ENCODE measurements at regions not wholly inside any gene's neighbourhood (a gene's known extent, or its start where the extent isn't known, plus 50 kb on each side); places are given as distances from the start of the nearest gene placed in this dataset.
"Not testable (repeated sequence)": the region's sequence is repeated elsewhere in the genome, so short reads cannot be mapped to it uniquely, and the experiment has no call there.

GRCh38 chr7:104264285-104264684 lies 56.5 kb upstream of the ORC5 start:
- DNase-seq, result peak in 2 of 3 donors; percentile 10 to 13

- peak in 2 of 3 donors; percentile 5 to 33 for DNase-seq
Observed at GRCh38 chr7:104267701-104268368, 60.0 kb upstream of the ORC5 start.

DNA sequence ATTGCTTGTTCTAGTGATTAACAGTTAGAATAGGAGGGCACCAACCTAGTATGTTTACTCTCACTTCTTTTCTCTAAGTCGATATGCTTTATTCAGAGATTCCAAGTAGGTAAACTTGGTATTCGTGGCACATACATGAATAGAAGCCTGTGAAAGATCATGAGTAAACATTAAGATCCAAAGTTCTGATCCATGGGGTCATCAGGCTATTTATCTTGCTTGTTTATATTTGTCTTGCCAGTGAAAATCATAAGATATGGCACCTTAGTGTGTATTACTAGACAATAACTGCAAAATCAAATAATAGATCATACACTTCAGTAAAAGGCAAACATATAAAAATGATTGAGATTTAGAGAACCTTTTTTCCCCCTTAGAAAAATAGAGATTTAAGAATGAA lies 56.5 kb upstream of the LHFPL3 start:
- DNase-seq, result no peak

DNA sequence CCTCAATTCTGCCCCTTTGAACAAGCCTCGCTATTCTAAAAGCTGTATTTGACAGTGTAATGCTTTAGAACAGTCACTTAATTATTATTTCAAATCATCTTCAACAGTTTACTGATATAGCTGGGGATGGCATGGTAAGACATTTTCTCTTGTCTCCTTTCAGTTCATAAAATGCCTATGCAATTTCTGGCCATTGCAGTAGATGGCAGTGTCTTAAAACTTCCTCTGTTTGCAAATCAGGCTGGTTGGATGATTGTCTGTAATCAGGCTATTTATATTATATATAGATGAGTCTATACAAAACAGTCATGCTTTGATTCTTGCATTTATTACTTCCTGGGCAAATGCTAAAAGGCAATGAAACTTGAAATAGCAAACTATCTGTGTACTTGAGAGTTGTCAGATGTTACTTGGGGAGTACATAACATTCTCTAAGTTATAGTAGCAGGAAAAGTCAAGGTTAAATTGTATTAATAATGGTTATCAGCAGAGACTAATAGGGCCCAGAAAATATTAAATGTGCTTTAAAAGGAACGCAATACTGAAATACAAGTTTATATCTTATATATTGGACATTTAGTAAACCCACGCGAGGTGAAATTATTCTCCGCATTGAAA lies 55.5 kb upstream of the LHFPL3 start:
- peak; percentile 19 to 31 (median 22) for DNase-seq

DNA sequence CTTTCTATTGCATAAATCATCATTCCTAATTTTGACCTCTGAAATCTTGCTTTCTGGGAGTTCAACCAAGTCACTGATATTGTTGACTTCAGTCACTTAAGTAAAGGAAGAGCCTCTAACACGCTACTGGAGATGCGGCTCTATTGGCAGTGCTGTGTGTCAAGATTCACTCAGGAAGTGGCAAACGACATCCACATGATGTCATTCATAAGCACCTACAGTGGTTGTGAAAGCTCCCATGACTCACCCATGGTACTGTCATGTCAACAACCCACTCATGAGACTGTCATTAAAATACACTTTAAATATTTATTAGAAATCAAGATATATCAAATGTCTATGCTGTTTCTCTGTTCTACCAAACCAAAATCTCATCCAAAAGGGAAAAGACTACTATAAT lies 52.5 kb upstream of the LHFPL3 start:
- peak; percentile 6 to 29 (median 14) for DNase-seq

DNA sequence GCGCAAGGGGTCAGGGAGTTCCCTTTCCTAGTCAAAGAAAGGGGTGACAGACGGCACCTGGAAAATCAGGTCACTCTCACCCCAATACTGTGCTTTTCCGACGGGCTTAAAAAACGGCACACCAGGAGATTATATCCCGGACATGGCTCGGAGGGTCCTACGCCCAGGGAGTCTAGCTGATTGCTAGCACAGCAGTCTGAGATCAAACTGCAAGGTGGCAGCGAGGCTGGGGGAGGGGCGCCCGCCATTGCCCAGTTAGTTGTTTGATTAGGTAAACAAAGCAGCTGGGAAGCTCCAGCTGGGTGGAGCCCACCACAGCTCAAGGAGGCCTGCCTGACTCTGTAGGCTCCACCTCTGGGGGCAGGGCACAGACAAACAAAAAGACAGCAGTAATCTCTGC lies 51.7 kb upstream of the LHFPL3 start:
- DNase-seq, result not testable (repeated sequence)

Data from suppressor macrophage treated with lipopolysaccharide for 1 hour (primary cell).